ENCODE measurements at regions not wholly inside any gene's neighbourhood (a gene's known extent, or its start where the extent isn't known, plus 50 kb on each side); places are given as distances from the start of the nearest gene placed in this dataset.
"Not testable (repeated sequence)": the region's sequence is repeated elsewhere in the genome, so short reads cannot be mapped to it uniquely, and the experiment has no call there.

DNA sequence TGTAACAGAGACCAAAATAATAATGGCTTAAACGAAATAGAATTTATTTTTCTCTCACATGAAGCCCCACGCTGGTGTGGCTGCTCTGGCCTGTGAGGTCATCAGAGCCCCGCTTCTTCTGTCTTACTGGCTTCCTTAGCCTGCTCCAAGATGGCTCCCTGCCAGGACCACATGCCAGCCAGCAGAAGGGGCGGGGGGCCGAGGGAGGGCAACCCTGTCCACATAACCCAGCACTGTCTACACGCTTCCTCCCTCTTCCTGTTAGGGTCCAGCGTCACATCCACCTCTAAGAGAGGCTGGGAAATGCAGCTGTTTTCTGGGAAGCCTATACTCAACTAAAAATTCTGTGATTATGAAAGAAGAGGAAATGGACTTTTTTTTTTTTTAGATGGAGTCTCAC, 107.9 kb upstream of the DLG1 start:
- H3K9me3 Mint-ChIP-seq = peaks cover 0 to 4% (median 0%) of the 10 kb centered on the region in 3 donors
- H3K27ac Mint-ChIP-seq = no peak overlapping the region
- H3K27me3 Mint-ChIP-seq = peaks cover 17% of the 10 kb centered on the region
- peak overlapping the region in 1 of 4 donors; percentile 71 for H3K4me3 Mint-ChIP-seq
- no peaks in the 10 kb centered on the region for H3K4me1 Mint-ChIP-seq
- H3K36me3 Mint-ChIP-seq = no peaks in the 10 kb centered on the region

DNA sequence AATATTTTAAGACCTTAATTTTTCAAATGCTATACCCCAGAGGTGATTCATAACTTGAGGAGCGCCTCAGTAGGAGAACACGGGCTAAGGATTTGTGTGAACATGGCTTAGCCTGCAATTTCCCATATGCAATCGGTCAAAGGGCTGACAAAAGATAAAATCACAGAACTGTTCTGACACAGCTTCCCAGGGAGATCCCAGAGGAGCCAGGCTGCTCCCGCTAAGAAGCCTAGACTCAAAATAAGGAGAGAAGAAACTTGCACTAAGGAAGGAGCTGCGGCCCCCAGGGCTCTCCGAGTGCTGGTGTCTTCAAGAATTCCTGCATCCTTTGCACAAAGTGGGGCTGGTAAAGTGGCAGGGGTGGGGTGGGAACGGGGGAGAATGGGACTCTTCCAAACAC, 106.3 kb upstream of the DLG1 start:
- Mint-ChIP-seq H3K27me3 (peaks cover 12% of the 10 kb centered on the region), H3K27ac (no peak overlapping the region), H3K9me3 (peaks cover 0 to 2% (median 0%) of the 10 kb centered on the region in 3 donors), H3K4me1 (no peaks in the 10 kb centered on the region), H3K36me3 (no peaks in the 10 kb centered on the region), H3K4me3 (no peak overlapping the region)

DNA sequence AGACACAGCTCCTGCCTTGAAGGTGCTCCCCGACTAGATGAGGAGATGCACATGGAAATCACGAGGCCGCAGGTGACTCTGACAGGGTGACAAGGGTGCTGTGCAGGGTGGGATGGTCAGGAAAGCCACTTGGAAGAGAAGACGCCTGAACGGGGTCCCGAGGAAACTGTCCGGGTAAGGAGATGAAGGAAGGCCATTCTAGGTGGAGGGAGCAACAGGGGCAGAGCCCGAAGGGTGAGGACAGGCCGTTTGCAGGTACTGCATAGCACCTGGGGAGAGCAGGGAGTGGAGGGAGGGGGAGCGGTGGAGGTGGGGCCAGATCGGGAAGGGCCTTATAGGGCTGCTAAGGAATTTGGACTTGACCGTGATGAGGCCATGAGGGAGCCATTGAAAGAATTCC, 105.6 kb upstream of the DLG1 start:
- Mint-ChIP-seq H3K4me1 (no peaks in the 10 kb centered on the region), H3K36me3 (no peaks in the 10 kb centered on the region), H3K9me3 (peaks cover 0 to 2% (median 0%) of the 10 kb centered on the region in 3 donors), H3K27ac (no peak overlapping the region), H3K27me3 (peaks cover 14% of the 10 kb centered on the region), H3K4me3 (no peak overlapping the region)

DNA sequence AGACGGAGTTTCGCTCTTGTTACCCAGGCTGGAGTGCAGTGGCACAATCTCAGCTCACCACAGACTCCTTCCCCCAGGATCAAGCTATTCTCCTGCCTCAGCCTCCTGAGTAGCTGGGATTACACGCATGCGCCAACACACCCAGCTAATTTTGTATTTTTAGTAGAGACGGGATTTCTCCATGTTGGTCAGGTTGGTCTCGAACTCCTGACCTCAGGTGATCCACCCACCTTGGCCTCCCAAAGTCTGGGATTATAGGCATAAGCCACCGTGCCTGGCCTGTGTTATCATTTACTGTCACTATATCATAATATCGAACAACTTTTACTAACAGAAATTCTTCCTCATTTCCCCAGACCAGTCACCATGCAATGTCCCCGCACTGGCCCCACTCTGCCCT, 104.0 kb upstream of the DLG1 start:
- H3K4me1 Mint-ChIP-seq, H3K27ac Mint-ChIP-seq, H3K36me3 Mint-ChIP-seq, H3K4me3 Mint-ChIP-seq, H3K9me3 Mint-ChIP-seq: not testable (repeated sequence)
- H3K27me3 Mint-ChIP-seq = peaks cover 12% of the 10 kb centered on the region

DNA sequence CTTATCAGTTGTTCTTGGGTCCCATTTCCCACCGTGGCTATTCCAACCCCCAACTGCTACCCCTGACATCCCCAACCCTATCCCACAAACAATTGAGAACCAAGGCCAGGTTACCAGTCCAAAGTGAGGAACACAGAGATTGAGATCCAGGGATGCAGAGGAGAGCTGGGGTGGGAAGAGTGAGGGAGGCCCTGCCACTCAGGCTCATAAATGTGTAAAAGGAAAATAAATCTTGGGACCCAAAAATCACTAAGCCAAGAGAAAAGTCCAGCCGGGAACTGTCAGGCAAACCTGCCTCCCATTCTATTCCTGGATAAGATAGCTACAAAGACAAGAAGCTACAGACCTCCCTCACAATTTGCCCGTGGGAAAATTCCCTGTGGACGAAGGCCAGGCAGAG, 101.1 kb upstream of the DLG1 start:
- H3K9me3 Mint-ChIP-seq = peaks cover 0 to 2% (median 0%) of the 10 kb centered on the region in 3 donors
- H3K4me3 Mint-ChIP-seq = no peak overlapping the region
- H3K27ac Mint-ChIP-seq = no peak overlapping the region
- peaks cover 0 to 1% (median 0%) of the 10 kb centered on the region in 3 donors for H3K4me1 Mint-ChIP-seq
- no peaks in the 10 kb centered on the region for H3K36me3 Mint-ChIP-seq
- peaks cover 17% of the 10 kb centered on the region for H3K27me3 Mint-ChIP-seq

DNA sequence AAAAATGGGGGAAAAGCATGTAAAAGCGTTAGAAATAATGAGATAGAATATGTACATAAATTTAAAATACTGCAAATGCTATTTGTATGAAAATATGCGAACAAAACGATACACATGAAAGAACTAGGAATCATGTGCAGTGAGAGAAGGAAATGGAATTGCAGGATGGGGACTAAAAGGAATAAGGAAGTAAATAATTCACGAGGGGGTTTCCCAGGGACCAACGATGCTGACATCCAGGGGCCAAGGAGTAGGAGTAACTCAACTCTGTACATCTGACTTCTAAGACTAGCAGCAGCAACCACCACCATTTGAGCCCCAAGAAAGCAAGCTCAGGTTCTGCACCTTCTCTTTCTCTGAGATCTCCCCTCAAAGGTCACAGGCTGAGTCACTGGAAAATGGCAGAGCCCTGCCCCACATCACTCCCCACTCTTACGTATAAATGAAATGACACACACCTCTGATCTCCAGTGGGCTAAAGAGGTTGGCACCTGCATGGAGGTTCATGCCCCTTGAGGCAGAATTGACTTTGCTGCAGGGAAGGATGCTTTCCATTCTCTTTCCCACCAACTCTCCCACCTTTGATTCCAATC, 100.0 kb upstream of the DLG1 start:
- Mint-ChIP-seq H3K27ac (peak overlapping the region in 1 of 3 donors; percentile 12), H3K27me3 (peaks cover 22% of the 10 kb centered on the region)

DNA sequence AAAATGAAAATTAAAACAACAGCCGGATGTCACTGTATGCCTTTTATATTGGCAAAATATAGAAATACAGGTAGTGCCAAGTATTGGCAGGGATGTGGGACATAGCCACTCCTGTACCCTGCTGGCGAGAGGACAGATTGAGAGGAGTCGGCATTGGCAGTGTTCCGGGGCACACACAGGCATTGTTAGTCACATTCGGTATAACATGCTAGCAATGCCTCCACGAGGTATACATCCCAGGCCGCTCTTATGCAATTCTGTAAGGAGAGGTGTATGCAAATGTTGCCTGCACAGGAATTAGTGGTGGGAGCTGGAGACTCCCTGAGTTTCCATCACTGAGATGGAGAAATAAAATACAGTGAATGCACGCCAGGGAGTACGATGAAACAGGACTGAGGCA, 99.4 kb upstream of the DLG1 start:
- H3K36me3 Mint-ChIP-seq = no peaks in the 10 kb centered on the region
- peaks cover 0 to 2% (median 0%) of the 10 kb centered on the region in 3 donors for H3K9me3 Mint-ChIP-seq
- peaks cover 0 to 7% (median 0%) of the 10 kb centered on the region in 3 donors for H3K4me1 Mint-ChIP-seq
- H3K27me3 Mint-ChIP-seq = peaks cover 27% of the 10 kb centered on the region
- H3K27ac Mint-ChIP-seq = no peak overlapping the region
- no peak overlapping the region for H3K4me3 Mint-ChIP-seq

More for the DNA sequence above, 100.0 kb upstream of the DLG1 start:
- H3K4me3 Mint-ChIP-seq = no peak overlapping the region
- H3K4me1 Mint-ChIP-seq = peaks cover 0 to 6% (median 0%) of the 10 kb centered on the region in 3 donors
- H3K36me3 Mint-ChIP-seq = no peaks in the 10 kb centered on the region
- H3K9me3 Mint-ChIP-seq = peaks cover 0 to 2% (median 0%) of the 10 kb centered on the region in 3 donors

DNA sequence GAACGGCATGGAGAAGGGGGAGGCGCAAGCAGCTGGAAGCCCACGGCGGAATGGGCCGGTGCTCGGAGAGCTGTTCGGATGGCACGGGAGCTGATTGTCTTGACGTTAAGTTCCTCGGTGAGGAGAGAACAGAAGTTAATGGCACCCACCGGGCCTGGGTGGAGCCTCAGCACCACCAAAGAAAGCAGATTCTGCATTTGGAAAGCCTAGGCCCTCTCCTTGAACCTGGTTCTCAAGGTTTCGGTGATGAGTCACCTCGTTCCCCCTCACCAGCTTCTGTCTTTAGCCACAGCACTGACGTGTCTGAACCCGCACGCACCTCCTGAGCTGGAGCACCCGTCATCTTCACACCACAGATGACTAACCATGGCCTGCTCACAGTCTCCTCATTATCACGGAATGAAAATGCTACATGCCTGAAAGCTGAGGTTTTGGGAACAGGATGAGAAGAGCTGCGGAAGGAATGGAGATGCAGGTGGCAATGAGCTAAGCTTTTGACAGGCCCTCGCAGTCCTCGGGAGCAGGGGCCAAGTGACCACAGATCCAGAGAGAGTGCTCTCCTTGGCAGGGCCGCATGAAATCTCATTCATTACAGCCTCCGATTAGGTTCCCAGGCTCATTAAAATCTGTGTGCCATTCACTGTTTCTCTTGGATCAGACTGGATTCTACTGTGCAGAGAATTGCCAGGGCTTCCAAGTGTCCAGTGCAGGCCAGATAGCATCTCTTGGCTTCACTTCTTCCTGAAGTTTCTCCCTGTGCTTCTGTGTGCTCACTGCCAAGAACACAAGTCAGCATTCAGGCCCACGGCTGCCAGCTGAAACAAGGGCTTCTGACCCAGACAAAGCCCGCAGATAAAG, 96.3 kb upstream of the DLG1 start:
- H3K4me1 Mint-ChIP-seq = peaks cover 0 to 7% (median 0%) of the 10 kb centered on the region in 3 donors
- H3K36me3 Mint-ChIP-seq = no peaks in the 10 kb centered on the region
- H3K4me3 Mint-ChIP-seq = no peak overlapping the region
- peaks cover 0 to 2% (median 0%) of the 10 kb centered on the region in 3 donors for H3K9me3 Mint-ChIP-seq
- H3K27ac Mint-ChIP-seq = no peak overlapping the region
- H3K27me3 Mint-ChIP-seq = peaks cover 30% of the 10 kb centered on the region

DNA sequence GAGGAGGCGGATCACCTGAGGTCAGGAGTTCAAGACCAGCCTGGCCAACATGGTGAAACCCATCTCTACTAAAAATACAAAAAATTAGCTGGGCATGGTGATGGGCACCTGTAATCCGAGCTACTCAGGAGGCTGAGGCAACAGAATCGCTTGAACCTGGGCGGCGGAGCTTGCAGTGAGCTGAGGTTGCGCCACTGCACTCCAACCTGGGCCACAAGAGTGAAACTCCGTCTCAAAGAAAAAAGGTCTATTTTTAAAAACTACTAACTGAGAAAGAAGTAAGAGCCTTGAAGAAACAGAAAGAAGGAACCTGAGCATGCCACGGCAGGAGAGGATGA, 95.7 kb upstream of the DLG1 start:
- not testable (repeated sequence) for H3K27ac Mint-ChIP-seq, H3K9me3 Mint-ChIP-seq, H3K36me3 Mint-ChIP-seq, H3K4me1 Mint-ChIP-seq, H3K4me3 Mint-ChIP-seq
- H3K27me3 Mint-ChIP-seq = peaks cover 26% of the 10 kb centered on the region

DNA sequence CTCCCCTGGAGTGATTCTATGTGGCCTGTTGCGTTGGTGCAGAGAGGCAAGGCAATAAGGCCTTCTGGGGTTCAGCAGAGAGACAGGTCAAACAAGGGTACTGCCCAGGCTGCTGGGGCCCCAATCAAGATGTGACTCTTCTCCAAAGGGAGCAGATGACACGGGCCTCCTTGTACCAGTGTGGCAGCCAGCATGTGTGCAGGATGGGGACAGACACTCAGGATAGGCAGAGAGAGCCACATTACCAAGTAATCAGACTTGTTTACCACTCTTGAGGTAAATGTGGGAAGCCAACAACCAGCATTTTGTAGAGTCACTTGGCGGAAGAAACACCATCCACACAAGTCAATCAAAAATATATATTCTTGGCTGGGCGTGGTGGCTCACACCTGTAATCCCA, 95.3 kb upstream of the DLG1 start:
- Mint-ChIP-seq H3K4me3 (no peak overlapping the region), H3K4me1 (peaks cover 0 to 7% (median 0%) of the 10 kb centered on the region in 3 donors), H3K27ac (no peak overlapping the region), H3K9me3 (peaks cover 0 to 2% (median 0%) of the 10 kb centered on the region in 3 donors), H3K27me3 (peaks cover 28% of the 10 kb centered on the region), H3K36me3 (no peaks in the 10 kb centered on the region)

DNA sequence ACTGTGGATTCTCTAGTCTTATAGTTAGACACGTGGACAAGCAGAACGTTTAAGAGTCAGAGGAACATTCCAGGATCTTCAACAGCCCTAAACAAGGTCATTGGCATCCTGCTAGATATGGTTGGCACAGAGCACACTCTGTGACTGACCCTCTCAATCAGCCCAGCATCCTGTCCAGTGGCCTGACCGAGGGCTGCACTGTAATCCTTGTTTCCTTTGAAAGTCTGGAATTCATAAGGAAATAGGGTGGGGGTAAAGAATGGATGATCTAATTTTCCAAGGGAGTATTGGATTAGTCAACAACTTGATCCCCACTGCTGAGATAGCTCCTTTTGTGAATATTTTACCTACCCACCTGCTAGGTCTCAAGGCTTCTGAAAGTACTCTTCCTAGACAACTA, 94.5 kb upstream of the DLG1 start:
- Mint-ChIP-seq H3K27ac (no peak overlapping the region), H3K27me3 (peaks cover 28% of the 10 kb centered on the region), H3K9me3 (peaks cover 0 to 2% (median 0%) of the 10 kb centered on the region in 3 donors), H3K36me3 (no peaks in the 10 kb centered on the region), H3K4me1 (peaks cover 0 to 6% (median 0%) of the 10 kb centered on the region in 3 donors), H3K4me3 (no peak overlapping the region)

DNA sequence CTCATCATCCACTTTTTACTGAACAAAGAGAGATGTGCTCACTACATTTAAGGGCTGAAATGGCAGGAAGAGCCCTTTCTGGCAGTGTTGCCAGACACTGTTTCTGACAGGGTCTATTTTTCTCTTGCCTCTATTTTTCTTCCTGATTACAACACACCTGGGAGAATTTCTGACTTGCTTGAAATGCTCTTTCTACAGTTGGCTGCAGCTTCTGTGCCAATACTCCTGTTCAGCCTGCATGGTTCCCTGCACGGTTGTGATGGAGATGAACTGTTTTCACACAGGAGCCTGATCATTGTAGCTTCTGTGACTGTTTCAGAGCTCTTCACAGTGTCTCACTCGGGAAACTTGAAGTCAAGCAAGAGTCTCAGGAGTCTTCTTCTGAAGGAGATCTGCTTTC, 83.0 kb upstream of the DLG1 start:
- H3K27ac Mint-ChIP-seq = no peak overlapping the region
- H3K27me3 Mint-ChIP-seq = peaks cover 13% of the 10 kb centered on the region
- H3K9me3 Mint-ChIP-seq = peaks cover 0 to 6% (median 0%) of the 10 kb centered on the region in 3 donors
- H3K4me1 Mint-ChIP-seq = peaks cover 0 to 3% (median 0%) of the 10 kb centered on the region in 3 donors
- H3K4me3 Mint-ChIP-seq = no peak overlapping the region
- no peaks in the 10 kb centered on the region for H3K36me3 Mint-ChIP-seq

DNA sequence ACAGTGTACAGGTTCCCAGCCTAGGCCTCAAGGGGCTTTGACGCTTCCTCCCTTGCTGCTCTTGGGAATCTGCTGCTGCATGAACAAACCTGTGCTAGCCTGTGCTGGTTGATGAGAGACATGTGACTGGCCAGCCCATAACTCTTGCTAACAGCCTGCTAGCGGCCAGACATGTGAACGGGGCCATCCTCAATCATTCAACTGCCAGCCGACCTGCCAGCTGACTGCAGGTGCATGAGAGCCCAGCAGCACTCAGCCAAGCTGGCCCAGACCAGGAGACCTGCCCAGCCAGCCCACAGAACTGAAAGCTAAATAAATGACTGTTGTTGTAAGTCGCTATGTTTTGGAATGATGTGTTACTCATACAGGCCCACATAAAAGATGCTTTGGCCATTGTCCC, 82.4 kb upstream of the DLG1 start:
- H3K27me3 Mint-ChIP-seq = peaks cover 14% of the 10 kb centered on the region
- H3K4me1 Mint-ChIP-seq = peaks cover 0 to 3% (median 0%) of the 10 kb centered on the region in 3 donors
- peaks cover 0 to 6% (median 0%) of the 10 kb centered on the region in 3 donors for H3K9me3 Mint-ChIP-seq
- no peaks in the 10 kb centered on the region for H3K36me3 Mint-ChIP-seq
- H3K4me3 Mint-ChIP-seq = no peak overlapping the region
- peak overlapping the region in 1 of 3 donors; percentile 6 for H3K27ac Mint-ChIP-seq

DNA sequence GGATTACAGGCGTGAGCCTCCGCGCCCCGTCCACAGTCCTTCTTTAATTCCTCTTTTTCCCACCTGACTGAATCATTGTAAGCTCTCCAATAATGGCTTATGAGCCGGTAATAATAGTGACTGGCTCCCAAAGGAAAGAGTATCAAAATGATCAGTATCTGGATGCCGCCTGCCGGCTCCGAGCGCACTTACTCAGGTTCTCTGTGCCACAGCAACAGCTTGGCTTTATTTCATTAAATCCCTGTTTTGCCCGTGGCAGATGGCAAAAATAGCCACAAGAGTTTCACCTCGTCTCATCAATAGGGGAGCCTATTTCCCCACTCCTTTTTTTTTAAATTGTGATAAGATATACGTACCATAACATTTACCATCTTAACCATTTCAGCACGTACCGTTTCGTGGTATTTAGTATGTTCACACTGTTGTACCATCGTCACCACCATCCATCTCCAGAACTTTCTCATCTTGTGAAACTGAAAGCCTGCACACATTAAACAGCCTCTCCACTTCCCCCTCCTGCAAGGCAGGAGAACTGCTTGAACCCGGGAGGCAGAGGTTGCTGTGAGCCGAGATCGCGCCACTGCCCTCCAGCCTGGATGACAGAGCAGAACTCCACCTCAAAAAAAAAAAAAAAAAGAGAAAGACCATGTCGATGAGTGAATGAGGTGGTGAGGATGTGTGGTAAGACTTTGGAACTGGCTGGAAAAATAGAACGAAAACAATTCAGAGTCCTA, 80.7 kb upstream of the DLG1 start:
- Mint-ChIP-seq H3K4me1 (peaks cover 0 to 3% (median 0%) of the 10 kb centered on the region in 3 donors), H3K27ac (no peak overlapping the region), H3K9me3 (peaks cover 0 to 2% (median 0%) of the 10 kb centered on the region in 3 donors), H3K36me3 (no peaks in the 10 kb centered on the region), H3K4me3 (no peak overlapping the region), H3K27me3 (peaks cover 10% of the 10 kb centered on the region)
